Inflammatory macrophage treated with lipopolysaccharide for 4 hours (primary cell): ENCODE measurements at regions not wholly inside any gene's neighbourhood (a gene's known extent, or its start where the extent isn't known, plus 50 kb on each side); places are given as distances from the start of the nearest gene placed in this dataset.
"Not testable (repeated sequence)": the region's sequence is repeated elsewhere in the genome, so short reads cannot be mapped to it uniquely, and the experiment has no call there.

Experiments
- DNase-seq: peaks from one replicate; pipeline ENCODE4 v3.0.0-alpha.2; 2020

GRCh38 chr2:40043641-40044040, 264.6 kb upstream of the THUMPD2 start:
- DNase-seq: no peak

- DNase-seq: no peak
These were observed 264.1 kb upstream of the THUMPD2 start for GRCh38 chr2:40043191-40043590.

GRCh38 chr2:40041422-40042382, 262.6 kb upstream of the THUMPD2 start:
- peak; percentile 76 for DNase-seq

GRCh38 chr2:40039549-40039948, 260.5 kb upstream of the THUMPD2 start:
- DNase-seq: peak; percentile 62

- no peak for DNase-seq
These were observed 259.6 kb upstream of the THUMPD2 start for GRCh38 chr2:40038646-40039045.

GRCh38 chr2:40037303-40037702, 258.2 kb upstream of the THUMPD2 start:
- peak; percentile 66 for DNase-seq

GRCh38 chr2:40036241-40036640, 257.2 kb upstream of the THUMPD2 start:
- DNase-seq: no peak

- DNase-seq: no peak
These were observed 255.7 kb upstream of the THUMPD2 start for GRCh38 chr2:40034801-40035200.

- no peak for DNase-seq
These were observed 255.1 kb upstream of the THUMPD2 start for GRCh38 chr2:40034198-40034597.

GRCh38 chr2:40033781-40034180, 254.7 kb upstream of the THUMPD2 start:
- DNase-seq: no peak

- DNase-seq: no peak
These were observed 253.7 kb upstream of the THUMPD2 start for GRCh38 chr2:40032650-40033319.

- DNase-seq: no peak
These were observed 251.5 kb upstream of the THUMPD2 start for GRCh38 chr2:40030456-40030975.

GRCh38 chr2:40028792-40029488, 249.9 kb upstream of the THUMPD2 start:
- DNase-seq: peak; percentile 24

GRCh38 chr2:40027968-40028367, 248.9 kb upstream of the THUMPD2 start:
- no peak for DNase-seq

- DNase-seq: not testable (repeated sequence)
These were observed 246.2 kb upstream of the THUMPD2 start for GRCh38 chr2:40025276-40025675.

- no peak for DNase-seq
These were observed 241.9 kb upstream of the THUMPD2 start for GRCh38 chr2:40020997-40021396.

GRCh38 chr2:40016151-40016885, 237.3 kb upstream of the THUMPD2 start:
- no peak for DNase-seq

- DNase-seq: not testable (repeated sequence)
These were observed 234.9 kb upstream of the THUMPD2 start for GRCh38 chr2:40013962-40014361.

GRCh38 chr2:40004336-40004735, 225.3 kb upstream of the THUMPD2 start:
- DNase-seq: no peak

- no peak for DNase-seq
These were observed 223.3 kb upstream of the THUMPD2 start for GRCh38 chr2:40002339-40002738.

- DNase-seq: no peak
These were observed 220.8 kb upstream of the THUMPD2 start for GRCh38 chr2:39999864-40000263.

- DNase-seq: no peak
These were observed 219.6 kb upstream of the THUMPD2 start for GRCh38 chr2:39998617-39999016.
